ENCODE measurements at regions not wholly inside any gene's neighbourhood (a gene's known extent, or its start where the extent isn't known, plus 50 kb on each side); places are given as distances from the start of the nearest gene placed in this dataset.

- TF ChIP-seq CTCF (IDR thresholded peaks at IDR 0.05; ENCODE audit: low read depth, low read length, missing input control) (no peak), HNF4G (IDR thresholded peaks at IDR 0.05) (no peak)
Observed at GRCh38 chr13:62278271-62278670, 862.6 kb upstream of the PCDH20 start (continued).

GRCh38 chr13:62251734-62252133 is 836.1 kb upstream of the PCDH20 start:
- no peak overlapping the region for H3K27ac ChIP-seq (ENCODE audit: low read depth in 1 of 2, low read length in 2 of 2)
- H3K36me3 ChIP-seq (ENCODE audit: control insufficient read depth in 4 of 4, insufficient read depth in 3 of 4, low read depth in 1 of 4, low read length in 3 of 4) = no peaks in the 10 kb centered on the region
- H3K9me3 ChIP-seq (ENCODE audit: control insufficient read depth in 4 of 4, low read length in 3 of 4) = no peaks in the 10 kb centered on the region
- WGBS = 85% methylated on average over 2 of the region's 2 CpGs
- H3K27me3 ChIP-seq (ENCODE audit: control insufficient read depth in 4 of 4, insufficient read depth in 4 of 4, low read length in 3 of 4) = no peaks in the 10 kb centered on the region
- no peak for TF ChIP-seq ATF3 (IDR thresholded peaks at IDR 0.05)
- no peak for TF ChIP-seq HNF4G (IDR thresholded peaks at IDR 0.05)
- TF ChIP-seq GABPA (IDR thresholded peaks at IDR 0.05 in 1 of 2, conservative IDR thresholded peaks at IDR 0.05 in 1 of 2) = no peak
- no peak for TF ChIP-seq FOXA2 (IDR thresholded peaks at IDR 0.05)
- no peak for TF ChIP-seq RXRA (IDR thresholded peaks at IDR 0.05)
- TF ChIP-seq TAF1 (conservative IDR thresholded peaks at IDR 0.05) = no peak
- no peaks in the 10 kb centered on the region for H3K4me1 ChIP-seq (ENCODE audit: control insufficient read depth in 4 of 4, insufficient read depth in 4 of 4, low read length in 3 of 4)
- H3K4me3 ChIP-seq (ENCODE audit: low read depth in 1 of 3, low read length in 3 of 3) = no peak overlapping the region
- no peak overlapping the region for H3K9ac ChIP-seq (ENCODE audit: low read depth in 1 of 2, low read length in 2 of 2)
- no peak for DNase-seq (ENCODE audit: low spot score)

- TF ChIP-seq MAX (IDR thresholded peaks at IDR 0.05) (no peak), EGR1 (IDR thresholded peaks at IDR 0.05; ENCODE audit: low read depth in 2 of 2) (no peak), YY1 (IDR thresholded peaks at IDR 0.05) (no peak), SP1 (IDR thresholded peaks at IDR 0.05) (no peak), NR2F2 (IDR thresholded peaks at IDR 0.05) (no peak), ZBTB33 (IDR thresholded peaks at IDR 0.05) (no peak)
- H3K4me1 ChIP-seq (ENCODE audit: control insufficient read depth in 4 of 4, insufficient read depth in 4 of 4, low read length in 3 of 4) = no peaks in the 10 kb centered on the region
- no peaks in the 10 kb centered on the region for H3K27me3 ChIP-seq (ENCODE audit: control insufficient read depth in 4 of 4, insufficient read depth in 4 of 4, low read length in 3 of 4)
- H3K36me3 ChIP-seq (ENCODE audit: control insufficient read depth in 4 of 4, insufficient read depth in 3 of 4, low read depth in 1 of 4, low read length in 3 of 4) = no peaks in the 10 kb centered on the region
- WGBS = 75% methylated on average over 10 of the region's 10 CpGs
- H3K9me3 ChIP-seq (ENCODE audit: control insufficient read depth in 4 of 4, low read length in 3 of 4) = no peaks in the 10 kb centered on the region
- no peak overlapping the region for H3K4me3 ChIP-seq (ENCODE audit: low read depth in 1 of 3, low read length in 3 of 3)
- no peak overlapping the region for H3K9ac ChIP-seq (ENCODE audit: low read depth in 1 of 2, low read length in 2 of 2)
- H3K27ac ChIP-seq (ENCODE audit: low read depth in 1 of 2, low read length in 2 of 2) = no peak overlapping the region
- DNase-seq (ENCODE audit: low spot score) = no peak
Observed at GRCh38 chr13:62250501-62251201, 835.0 kb upstream of the PCDH20 start.

Measured in liver (tissue), 8 donors.